ENCODE measurements at regions not wholly inside any gene's neighbourhood (a gene's known extent, or its start where the extent isn't known, plus 50 kb on each side); places are given as distances from the start of the nearest gene placed in this dataset.

DNA sequence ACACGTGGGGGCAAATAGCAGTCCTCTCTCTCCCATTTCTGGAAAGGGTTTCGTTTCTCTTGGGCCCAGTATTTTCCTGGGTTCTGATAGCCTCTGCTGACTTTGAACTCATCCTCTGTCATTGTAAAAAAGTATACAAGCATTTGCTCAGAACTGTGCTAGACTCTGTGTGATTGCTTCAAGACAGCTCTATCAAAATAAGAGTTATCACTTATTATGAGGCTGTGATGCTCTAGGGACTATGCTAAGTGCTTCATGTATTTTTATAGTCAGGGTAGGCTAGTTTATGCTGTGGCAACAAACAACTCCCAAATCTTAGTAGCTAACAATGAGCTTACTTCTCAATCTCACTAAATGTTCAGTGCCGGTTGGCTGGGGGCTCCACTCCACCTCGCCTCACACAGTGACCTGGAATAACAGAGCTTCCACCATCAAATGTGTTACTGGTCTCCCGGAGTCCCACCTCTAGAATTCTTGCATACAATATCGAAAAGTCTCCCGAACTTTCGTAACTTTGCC lies 110.8 kb upstream of the CDC42EP3 start:
- in situ Hi-C loops (cut with HindIII; ENCODE audit: low pct_unique_long_range_greater_than_20kb, low sequenced_read_pairs): no loop called here
- no peak for ATAC-seq
- H3K4me1 ChIP-seq (ENCODE audit: control insufficient read depth, insufficient read depth, low read length): no peaks in the 10 kb centered on the region

DNA sequence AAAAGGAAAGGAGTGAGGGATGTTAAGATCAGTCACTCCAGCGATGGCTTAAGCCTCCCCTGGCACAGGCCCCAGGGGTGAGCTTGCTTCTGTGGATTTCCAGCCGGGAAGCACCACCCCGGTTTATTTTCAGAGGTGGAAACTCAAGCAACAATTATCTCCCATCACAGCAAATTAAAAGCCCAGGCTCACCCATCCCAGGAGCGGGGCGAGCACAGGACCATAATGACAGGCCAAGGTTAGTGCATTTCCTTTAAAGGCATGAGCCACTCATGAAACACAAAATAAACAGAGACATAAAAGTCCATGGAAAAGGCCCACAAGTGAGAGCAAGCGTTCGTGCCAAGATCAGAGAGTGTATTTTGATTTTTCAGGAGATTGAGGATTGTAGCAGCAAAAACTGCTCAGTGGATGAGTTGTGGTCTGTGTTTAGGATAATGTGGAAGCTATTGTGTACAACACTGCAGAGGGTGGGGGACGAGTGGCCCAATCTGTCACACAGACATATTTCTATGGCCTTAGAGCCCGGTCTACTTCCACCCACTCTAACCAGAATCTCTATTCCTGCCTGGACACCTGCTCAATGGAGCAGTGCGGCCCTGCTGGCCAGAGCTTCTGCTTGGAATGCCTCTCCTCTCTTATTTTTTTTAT lies 111.4 kb upstream of the CDC42EP3 start:
- DNase-seq (ENCODE audit: low read depth, low spot score) (no peak), ATAC-seq (no peak)
- ChIA-PET POLR2A (interaction anchor here (0.6 kb wide), 1 partner anchor 37 kb away, joined by 3 read pairs; no protein-coding TSS in a partner anchor), CTCF (no interaction called here)
- BruUV-seq (replicated peaks): no TSS peak
- no peak for TF ChIP-seq POLR2AphosphoS5 (IDR thresholded peaks at IDR 0.05; ENCODE audit: low read depth, low read length)
- TF ChIP-seq TCF7L2 (IDR thresholded peaks at IDR 0.05; ENCODE audit: low read depth, low read length): no peak
- TF ChIP-seq, protein P1, sequence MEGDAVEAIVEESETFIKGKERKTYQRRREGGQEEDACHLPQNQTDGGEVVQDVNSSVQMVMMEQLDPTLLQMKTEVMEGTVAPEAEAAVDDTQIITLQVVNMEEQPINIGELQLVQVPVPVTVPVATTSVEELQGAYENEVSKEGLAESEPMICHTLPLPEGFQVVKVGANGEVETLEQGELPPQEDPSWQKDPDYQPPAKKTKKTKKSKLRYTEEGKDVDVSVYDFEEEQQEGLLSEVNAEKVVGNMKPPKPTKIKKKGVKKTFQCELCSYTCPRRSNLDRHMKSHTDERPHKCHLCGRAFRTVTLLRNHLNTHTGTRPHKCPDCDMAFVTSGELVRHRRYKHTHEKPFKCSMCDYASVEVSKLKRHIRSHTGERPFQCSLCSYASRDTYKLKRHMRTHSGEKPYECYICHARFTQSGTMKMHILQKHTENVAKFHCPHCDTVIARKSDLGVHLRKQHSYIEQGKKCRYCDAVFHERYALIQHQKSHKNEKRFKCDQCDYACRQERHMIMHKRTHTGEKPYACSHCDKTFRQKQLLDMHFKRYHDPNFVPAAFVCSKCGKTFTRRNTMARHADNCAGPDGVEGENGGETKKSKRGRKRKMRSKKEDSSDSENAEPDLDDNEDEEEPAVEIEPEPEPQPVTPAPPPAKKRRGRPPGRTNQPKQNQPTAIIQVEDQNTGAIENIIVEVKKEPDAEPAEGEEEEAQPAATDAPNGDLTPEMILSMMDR (IDR thresholded peaks at IDR 0.05): no peak
- TF ChIP-seq, protein P2, sequence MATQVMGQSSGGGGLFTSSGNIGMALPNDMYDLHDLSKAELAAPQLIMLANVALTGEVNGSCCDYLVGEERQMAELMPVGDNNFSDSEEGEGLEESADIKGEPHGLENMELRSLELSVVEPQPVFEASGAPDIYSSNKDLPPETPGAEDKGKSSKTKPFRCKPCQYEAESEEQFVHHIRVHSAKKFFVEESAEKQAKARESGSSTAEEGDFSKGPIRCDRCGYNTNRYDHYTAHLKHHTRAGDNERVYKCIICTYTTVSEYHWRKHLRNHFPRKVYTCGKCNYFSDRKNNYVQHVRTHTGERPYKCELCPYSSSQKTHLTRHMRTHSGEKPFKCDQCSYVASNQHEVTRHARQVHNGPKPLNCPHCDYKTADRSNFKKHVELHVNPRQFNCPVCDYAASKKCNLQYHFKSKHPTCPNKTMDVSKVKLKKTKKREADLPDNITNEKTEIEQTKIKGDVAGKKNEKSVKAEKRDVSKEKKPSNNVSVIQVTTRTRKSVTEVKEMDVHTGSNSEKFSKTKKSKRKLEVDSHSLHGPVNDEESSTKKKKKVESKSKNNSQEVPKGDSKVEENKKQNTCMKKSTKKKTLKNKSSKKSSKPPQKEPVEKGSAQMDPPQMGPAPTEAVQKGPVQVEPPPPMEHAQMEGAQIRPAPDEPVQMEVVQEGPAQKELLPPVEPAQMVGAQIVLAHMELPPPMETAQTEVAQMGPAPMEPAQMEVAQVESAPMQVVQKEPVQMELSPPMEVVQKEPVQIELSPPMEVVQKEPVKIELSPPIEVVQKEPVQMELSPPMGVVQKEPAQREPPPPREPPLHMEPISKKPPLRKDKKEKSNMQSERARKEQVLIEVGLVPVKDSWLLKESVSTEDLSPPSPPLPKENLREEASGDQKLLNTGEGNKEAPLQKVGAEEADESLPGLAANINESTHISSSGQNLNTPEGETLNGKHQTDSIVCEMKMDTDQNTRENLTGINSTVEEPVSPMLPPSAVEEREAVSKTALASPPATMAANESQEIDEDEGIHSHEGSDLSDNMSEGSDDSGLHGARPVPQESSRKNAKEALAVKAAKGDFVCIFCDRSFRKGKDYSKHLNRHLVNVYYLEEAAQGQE (IDR thresholded peaks at IDR 0.05; ENCODE audit: insufficient read depth in 1 of 2, low read depth in 2 of 2, low read length in 1 of 2): no peak
- no peak for TF ChIP-seq SIN3A (IDR thresholded peaks at IDR 0.05; ENCODE audit: borderline replicate concordance, insufficient read depth, low read depth, low read length)
- Histone ChIP-seq H3K36me3 (ENCODE audit: control insufficient read depth, insufficient read depth, low read length) (no peaks in the 10 kb centered on the region), H3K4me1 (ENCODE audit: control insufficient read depth, insufficient read depth, low read length) (no peaks in the 10 kb centered on the region), H3K4me3 (ENCODE audit: low read depth in 2 of 2, low read length in 2 of 2) (no peak overlapping the region), H3K9me3 (ENCODE audit: control insufficient read depth, insufficient read depth, low read depth, low read length) (no peaks in the 10 kb centered on the region), H3K27ac (ENCODE audit: low read length) (no peak overlapping the region), H3K27me3 (ENCODE audit: control insufficient read depth, insufficient read depth, low read length) (no peaks in the 10 kb centered on the region)
- in situ Hi-C loops (cut with HindIII; ENCODE audit: low pct_unique_long_range_greater_than_20kb, low sequenced_read_pairs): no loop called here
- intact Hi-C loops (cut with micrococcal nuclease; ENCODE audit: unreplicated experiment): no loop called here

More for the DNA sequence above, 110.8 kb upstream of the CDC42EP3 start:
- CTCF ChIA-PET: no interaction called here
- POLR2A ChIA-PET: no interaction called here
- Histone ChIP-seq H3K27me3 (ENCODE audit: control insufficient read depth, insufficient read depth, low read length) (no peaks in the 10 kb centered on the region), H3K27ac (ENCODE audit: low read length) (no peak overlapping the region), H3K36me3 (ENCODE audit: control insufficient read depth, insufficient read depth, low read length) (no peaks in the 10 kb centered on the region), H3K4me3 (ENCODE audit: low read depth in 2 of 2, low read length in 2 of 2) (no peak overlapping the region), H3K9me3 (ENCODE audit: control insufficient read depth, insufficient read depth, low read depth, low read length) (no peaks in the 10 kb centered on the region)
- no TSS peak for BruUV-seq (replicated peaks)
- DNase-seq (ENCODE audit: low read depth, low spot score): no peak
- TF ChIP-seq POLR2AphosphoS5 (IDR thresholded peaks at IDR 0.05; ENCODE audit: low read depth, low read length) (no peak), TCF7L2 (IDR thresholded peaks at IDR 0.05; ENCODE audit: low read depth, low read length) (no peak), SIN3A (IDR thresholded peaks at IDR 0.05; ENCODE audit: borderline replicate concordance, insufficient read depth, low read depth, low read length) (no peak)
- TF ChIP-seq, protein P1 (IDR thresholded peaks at IDR 0.05): no peak
- TF ChIP-seq, protein P2 (IDR thresholded peaks at IDR 0.05; ENCODE audit: insufficient read depth in 1 of 2, low read depth in 2 of 2, low read length in 1 of 2): no peak
- intact Hi-C loops (cut with micrococcal nuclease; ENCODE audit: unreplicated experiment): no loop called here
